GM21360 (cell line): ENCODE measurements at regions not wholly inside any gene's neighbourhood (a gene's known extent, or its start where the extent isn't known, plus 50 kb on each side); places are given as distances from the start of the nearest gene placed in this dataset.
"Not testable (repeated sequence)": the region's sequence is repeated elsewhere in the genome, so short reads cannot be mapped to it uniquely, and the experiment has no call there.

Experiments used
- ATAC-seq: cut with Tn5 transposase; IDR thresholded peaks from one replicate; pipeline ENCODE4 v1.9.1; 2021; ENCODE audit warnings: mild to moderate bottlenecking, moderate library complexity; ENCODE audit not compliant: unreplicated experiment

DNA sequence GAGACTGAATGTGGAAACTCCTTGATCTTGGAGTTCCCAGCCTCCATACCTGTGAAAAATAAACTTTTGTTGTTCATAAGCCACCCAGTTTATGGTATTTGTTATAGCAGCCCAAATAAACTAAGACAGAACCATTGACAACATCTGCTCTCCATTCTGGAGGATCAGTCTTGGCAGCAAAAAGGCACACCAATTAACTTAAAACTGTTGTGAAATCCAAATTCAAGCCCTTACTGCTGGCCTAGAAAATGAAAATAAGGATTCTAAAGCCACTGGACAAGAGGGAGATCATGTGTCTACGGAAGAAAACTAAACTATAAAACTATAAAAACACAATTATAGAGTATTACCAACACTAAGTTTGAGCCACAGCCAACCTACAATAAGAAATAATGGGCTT is 172.1 kb upstream of the RNPC3 start:
- ATAC-seq = no peak

DNA sequence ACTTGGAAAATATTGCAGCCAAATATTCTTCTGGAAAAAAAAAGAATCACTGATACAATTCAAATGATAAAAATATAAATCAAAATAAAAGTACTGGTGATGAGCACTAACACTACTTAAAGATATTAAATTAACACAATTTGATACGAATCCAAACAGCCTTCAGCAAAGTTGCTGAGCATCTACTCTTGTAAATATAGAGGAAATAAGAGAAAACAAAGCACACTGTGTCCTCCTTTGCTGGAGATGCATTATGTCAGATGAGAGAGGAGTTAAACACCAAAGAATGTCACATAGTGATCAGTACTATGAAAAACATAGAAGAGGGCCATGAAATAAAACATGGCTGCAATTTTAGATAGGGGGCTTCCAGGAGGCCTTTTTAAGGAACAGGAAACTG is 177.4 kb upstream of the RNPC3 start:
- no peak for ATAC-seq

DNA sequence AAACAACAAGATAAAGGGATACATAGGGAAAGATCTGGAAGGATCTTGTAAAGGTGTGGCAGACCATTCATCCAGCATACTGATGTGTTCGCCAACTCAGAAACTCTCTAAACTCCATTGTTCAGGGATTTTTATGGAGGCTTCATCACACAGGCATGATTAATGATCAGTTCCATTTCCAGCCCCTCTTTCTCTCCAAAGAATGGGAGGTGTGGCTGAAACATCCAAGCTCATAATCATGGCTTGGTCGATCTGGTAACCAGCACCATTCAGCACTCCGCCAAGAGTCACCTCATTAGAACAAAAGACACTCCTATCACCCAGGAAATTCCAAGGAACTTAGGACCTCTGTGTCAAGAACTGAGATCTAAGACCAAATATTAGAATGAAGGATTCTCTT is 180.6 kb upstream of the RNPC3 start:
- no peak for ATAC-seq

DNA sequence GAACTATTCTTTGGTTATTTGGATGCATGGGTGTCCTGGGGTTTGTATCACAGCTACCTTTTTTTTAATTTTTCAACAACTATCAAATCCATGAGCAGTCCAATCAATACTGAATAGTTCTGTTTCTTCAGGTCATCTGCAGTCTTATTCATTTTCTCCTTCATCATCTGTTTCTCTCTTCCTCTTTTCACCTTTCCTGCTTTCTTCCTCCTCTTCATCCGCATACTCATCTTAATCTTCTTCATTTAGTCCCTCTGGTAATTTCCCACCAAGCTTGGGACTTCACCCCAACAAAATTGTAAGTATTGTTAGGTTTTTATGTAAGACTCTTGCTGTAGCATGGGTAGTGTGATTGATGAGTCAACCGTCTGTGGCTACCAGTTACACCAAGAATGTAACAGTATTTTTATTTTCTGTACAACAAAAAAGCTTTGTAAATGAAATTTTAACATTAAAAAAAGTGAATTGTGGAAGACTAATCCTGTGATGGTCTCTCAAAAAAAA is 184.1 kb upstream of the RNPC3 start:
- ATAC-seq = no peak

DNA sequence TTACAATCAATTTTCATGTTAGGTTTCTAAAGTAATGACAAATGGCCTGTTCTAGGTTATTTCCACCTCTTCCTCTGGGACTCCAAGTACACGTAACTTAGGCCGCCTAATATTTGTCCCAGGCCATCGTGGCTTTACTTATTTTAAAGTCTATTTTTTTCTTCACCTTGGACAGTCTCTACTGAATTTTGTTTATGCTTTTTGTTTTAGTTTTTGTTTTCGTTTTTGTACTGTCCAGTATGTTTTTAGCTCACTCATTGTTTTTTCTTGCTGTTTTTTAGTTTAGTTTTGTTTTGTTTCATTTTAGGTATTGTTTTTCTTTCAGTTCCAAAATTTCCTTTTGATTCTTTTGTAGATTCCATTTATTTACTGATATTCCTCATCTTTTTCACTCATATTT is 187.7 kb upstream of the RNPC3 start:
- no peak for ATAC-seq

DNA sequence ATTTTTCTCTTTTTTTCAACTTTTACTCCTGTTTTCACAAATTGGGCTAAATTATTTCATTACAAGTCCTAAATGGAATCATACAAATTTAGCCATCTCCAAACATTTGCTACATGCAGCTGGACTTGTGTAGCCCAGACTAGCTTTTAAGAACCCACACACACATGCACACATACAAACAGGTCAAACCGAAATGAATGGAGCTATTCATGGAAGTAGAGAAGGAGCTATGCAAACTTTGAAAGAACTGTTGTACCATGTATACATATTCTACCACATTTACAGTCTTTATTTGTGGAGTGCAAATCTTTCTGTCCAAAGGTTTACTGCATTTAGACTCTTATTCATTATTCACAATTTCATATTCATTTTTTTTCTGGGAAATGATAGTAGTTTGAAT is 189.1 kb upstream of the RNPC3 start:
- no peak for ATAC-seq

DNA sequence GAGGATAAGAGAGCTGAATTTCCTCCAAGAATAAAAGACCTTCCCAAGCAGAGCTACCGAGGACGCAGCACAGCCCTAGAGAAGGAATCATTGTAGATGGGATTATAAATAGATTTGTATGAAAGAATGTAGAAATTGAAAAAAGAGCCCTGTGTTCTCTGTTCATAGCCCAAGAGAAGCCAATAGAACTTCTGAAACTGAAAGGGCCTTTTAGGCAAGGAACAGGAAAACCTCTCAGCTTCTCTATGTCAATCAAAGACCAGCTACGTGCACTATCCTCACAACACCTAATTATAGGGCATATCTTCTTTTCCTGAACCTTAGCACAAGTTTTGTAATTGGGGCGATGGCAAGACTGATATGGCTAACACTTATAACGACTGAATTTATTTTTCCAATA is 192.4 kb upstream of the RNPC3 start:
- ATAC-seq = peak; percentile 76

DNA sequence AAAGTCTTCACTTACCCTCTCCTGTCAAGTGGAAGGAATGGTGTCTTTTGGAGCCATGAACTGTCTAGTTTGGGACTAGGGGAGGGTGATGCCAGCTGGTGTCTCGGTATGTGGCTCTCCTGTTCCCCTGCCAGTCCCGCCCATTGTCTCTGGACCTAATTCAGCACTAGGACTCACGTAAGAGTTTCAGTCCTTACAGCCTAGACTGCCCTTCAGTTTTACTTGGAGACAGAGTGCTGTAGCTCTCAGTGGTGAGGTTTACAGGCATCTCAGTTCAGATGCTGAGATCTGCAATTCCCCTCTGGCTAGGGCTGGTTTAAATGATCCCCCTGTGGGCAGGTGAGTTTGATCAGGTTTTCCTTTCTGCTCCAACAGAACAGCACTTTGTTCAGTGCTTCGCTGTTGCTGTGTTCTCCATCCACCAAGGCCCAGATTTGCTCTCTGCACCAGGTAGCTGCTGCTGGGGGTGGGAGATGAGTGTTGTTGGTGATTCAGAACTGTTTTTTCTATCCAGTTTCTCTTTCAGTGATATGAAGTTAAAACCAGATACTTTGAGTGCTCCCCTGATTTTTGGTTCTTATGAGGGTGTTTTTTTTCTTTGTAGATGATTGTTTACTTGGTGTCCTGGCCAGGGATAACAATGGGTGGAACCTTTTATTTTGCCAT is 198.3 kb upstream of the RNPC3 start:
- peak; percentile 51 for ATAC-seq

DNA sequence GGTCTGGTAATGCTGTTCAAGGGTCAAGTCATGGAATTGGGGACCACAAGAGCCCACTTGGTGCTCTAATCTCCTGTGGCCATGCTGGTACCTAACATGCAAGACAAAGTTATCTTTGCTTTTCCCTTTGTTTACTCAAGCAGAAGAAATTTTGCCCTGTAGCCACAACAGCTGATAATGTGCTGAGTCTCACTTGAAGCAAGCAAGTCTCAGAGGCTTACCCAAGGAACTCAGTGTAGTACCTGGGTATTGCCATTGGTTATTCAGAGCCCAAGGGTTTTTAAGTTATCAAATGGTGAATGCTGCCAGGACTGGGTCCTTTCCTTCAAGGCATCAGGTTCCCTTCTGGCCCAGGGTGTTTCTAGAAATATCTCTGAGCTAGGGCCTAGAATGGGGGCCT is 198.9 kb upstream of the RNPC3 start:
- no peak for ATAC-seq

DNA sequence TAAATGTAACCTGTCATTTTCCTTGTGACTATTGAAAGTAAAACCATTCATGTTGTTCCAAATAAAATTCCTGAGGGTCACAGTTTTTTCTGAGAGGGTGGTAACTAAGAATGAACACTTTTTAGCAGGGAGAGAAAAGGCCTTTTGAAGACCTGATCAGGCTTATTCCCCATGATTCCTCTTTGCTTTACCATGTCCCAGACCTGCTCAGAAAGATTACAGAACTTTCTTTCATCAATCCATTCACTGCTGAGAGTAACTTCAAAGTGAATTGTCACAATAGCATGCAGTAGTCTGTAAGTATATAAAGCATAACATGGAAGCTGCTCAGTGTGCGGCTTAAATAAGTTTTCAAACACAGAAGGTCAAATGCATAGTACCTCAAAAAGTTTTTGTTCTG is 201.5 kb upstream of the COL11A1 start:
- no peak for ATAC-seq

DNA sequence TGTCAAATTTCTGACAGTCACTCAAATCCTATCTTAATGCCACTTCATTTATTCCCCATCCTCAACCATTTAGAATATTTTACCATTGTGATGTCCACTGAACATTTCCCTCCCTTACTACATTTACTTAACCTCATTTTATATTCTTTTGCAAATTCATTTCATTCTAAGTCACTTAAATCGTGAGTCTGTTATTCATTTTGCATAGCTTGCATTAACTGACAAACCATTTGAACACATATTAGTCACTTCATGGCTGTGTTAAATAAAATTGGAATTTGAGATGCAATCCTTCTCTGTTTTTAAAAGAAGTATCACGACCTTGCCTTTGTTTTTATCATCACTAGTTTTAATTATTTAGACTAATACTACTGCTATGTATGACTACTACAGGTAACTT is 199.4 kb upstream of the COL11A1 start:
- ATAC-seq = no peak

DNA sequence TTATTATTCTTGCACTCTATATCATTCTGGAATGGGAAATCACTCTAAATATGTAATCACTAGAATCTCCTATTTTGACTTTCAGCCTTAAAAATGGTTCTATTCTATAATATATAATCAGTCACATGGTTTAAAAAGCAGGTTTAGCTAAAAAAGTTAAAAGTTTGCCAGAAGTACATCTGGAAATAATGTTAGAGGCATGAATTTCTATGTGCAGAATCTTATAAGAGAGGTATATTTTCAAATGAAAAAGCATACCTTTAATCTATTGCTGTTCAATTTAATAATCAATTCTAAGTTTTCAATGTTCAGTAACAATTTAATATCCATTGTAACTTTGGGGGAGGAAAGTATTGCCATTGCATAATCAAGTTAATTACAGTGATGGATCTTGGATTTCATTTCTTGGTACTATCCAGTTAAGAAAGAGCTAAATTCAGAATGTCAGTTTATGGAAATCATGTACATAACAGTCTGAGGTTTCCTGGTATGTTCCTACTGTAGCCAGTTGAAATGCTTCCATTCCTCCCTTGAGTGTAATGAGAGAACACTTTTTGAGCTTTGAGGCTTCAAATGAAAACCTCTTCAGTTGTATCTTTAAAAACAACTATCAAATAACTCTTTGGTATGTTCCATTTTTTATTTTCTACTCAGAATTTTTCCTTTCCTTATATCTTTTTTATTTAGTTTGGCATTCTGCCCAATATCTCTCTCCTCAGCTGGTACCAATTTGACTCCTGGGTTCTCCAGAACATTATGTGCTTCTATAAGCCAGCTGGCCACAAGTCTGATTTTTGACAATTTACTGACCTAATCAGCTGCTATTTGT is 175.7 kb upstream of the COL11A1 start:
- ATAC-seq = no peak

DNA sequence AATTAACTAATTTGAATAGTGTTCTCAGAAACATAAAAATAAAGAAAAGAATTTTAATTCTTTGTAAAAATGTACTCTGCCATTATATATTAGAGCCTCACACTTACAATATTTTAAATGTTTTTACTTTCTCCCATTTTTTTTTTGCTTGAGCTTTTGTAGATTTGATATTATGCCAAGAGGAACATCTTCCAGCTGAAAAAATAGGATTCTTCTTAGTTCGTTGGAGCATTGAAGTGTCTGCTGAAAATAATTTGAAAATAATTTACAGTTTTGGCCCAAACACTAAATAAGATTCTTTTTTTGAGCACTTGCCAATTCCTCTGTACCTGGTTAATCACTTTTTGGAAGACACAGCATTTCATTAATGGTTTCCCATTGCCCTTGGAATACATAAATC is 175.0 kb upstream of the COL11A1 start:
- ATAC-seq = no peak

DNA sequence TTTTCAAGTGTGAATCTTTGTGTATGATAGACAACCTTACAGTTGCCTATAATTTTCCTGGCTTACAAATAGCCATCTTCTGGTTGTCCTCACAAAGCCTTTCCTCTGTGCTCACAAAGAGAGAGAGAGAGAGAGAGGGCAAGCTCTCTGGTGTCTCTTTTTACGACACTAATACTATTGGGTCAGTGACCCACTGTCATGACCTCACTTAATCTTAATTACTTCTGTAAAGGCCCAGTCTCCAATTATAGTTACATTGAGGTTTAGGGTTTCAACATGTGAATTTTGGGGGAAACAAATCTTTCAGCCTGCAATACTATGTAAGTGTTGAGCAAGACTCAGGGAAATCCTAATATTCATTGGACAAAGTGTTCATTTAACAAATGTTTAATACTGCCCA is 167.4 kb upstream of the COL11A1 start:
- ATAC-seq = no peak

DNA sequence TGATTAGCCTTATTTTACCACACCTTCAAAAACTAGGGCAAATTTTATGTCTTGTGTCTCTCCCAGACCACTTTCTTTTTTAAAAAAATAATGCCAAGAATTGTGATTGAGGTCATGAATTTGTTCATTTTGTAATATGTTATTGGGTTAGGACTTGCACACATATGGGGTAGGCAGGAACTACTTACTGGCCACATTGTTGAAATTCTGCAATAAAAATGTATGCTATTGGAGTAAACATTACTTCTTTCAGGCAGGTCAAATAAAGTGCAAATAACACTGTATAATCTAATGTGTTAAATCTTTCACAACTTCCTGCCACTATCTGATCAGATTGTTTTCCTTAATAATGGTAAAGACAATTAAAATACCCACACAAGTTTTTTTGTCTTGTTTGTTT is 166.6 kb upstream of the COL11A1 start:
- ATAC-seq = no peak

DNA sequence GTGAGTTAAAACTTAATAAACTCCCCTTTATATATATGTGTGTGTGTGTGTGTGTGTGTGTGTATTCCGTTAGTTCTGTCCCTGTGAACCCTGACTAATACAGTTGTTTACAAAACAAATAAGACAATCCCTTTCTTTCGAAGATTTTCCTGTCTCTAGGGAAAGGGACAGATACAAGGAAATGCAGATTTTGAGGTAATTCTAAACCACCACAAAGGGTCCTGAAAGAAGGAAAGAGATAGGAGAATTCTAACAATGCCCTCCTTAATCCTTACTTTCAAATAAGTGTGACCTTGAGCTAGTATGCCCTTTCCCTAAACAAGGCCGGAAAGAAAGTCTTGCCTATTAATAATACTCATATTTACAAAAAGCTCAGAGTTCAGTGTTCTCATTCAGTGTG is 164.8 kb upstream of the COL11A1 start:
- no peak for ATAC-seq

DNA sequence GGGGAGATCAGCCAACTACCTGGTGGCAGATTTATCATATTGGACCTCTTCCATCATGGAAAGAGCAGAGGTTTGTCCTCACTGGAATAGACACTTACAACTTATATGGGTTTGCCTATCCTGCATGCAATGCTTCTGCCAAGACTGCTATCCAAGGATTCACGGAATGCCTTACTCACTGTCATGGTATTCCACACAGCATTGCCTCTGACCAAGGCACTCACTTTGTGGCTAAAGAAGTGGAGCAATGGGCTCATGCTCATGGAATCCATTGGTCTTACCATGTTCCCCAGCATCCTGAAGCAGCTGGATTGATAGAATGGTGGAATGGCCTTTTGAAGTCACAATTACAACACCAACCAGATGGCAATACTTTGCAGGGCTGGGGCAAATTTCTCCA is 163.1 kb upstream of the COL11A1 start:
- not testable (repeated sequence) for ATAC-seq

DNA sequence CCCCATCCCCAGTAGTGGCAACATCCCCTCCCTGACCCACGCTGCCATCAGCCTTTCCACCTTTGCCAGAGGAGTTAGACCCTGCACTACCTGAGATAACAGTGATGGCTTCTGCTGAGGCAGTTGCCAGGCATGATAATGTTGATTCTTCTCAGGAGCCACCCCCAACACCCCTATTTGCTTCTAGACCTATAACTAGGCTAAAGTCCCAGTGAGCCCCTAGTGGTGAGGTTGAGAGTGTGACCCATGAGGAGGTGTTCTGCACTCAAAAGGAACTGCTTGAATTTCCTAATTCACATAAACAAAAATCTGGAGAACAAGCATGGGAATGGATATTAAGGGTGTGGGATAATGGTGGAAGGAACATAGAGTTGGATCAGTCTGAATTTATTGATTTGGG is 159.6 kb upstream of the COL11A1 start:
- no peak for ATAC-seq

DNA sequence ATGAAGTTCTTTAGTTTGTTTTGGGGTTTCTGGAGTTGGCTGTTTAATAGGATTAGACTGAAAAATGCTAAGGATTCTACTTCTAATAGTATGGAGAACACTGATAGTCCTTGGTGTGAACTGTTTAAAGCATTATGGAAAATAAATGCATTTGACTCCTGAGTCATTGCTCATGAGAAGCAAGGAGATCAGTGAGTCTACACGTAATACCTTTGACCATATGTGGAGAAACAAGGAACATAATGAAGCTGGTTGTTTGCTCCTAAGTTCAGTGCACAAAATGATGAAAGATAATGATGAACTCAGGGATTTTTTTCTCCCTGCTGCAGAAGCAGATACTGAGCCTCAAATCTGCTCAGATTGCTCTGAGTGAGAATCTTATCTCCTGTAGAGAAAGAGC is 158.9 kb upstream of the COL11A1 start:
- no peak for ATAC-seq

DNA sequence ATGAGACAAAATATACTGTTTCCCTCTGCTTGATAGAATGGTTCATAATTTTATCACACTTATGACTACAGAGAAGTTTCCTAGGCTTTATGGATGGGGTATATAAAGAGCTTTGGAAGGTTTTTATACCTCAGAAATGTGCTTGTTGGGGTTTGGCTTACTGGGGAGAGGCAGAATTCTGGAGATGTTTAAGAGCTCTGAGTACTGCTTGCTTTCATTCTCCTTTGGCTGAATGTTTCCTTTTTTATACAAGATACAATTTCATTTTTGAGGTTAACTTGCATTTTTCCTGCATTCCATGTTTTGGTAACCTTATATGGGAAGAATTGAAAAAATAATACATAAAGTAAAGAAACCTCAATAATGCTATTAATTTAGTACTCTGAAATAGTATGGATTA is 157.7 kb upstream of the COL11A1 start:
- ATAC-seq = no peak

DNA sequence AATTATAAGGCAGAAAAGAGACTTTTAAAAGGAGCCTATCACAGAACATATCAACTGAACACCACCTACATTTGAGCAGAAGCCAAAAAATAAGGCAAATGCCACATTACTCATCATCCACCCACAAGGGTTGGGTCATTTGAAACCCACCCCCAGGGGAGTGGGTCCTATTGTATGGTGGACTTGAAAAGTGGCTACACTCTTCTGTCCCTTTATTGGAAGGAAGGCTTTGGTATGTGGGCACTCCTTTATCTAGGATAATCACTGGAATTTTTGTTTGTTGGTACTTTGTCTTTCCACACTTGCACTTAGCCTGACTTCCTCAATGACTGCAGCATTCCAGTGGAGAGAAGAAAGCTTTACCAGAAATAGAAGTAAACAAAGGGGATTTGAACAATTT is 157.2 kb upstream of the COL11A1 start:
- ATAC-seq = no peak

DNA sequence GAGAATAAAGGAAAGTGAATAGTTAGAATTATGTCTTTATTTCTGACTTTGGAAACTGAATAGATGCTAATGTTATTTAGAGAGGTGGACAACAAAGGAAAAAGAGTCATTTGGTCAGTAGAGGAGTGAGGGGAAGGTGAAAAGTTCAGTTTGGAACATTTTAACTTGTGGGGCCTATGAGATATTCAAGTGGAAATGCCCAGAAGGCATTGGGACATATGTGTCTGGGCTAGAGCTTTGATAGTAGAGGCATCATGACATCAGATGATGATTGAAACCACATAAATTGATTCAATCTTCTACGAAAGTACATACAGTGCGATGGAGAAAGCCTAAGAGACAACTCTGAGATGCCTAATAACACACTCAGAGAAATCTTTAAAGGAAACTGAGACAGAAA is 151.7 kb upstream of the COL11A1 start:
- no peak for ATAC-seq

DNA sequence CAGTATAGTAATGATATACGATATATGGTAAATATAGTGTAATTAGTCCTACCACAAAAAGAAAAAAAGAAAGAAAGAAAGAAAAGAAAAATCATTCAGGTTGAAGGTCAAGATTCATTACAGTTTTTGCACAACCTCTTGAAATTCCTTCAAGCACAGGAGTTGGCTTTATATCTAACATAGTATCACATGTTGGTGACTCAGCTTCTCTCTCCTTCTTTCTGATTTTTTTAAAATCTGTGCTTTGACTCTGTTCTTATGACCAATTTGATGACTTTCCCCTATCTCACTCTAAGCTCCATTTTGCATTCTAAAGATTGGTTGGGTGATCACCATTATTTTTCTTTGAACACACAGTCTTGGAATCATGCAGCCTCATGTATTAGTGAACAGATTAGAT is 148.2 kb upstream of the COL11A1 start:
- ATAC-seq = no peak
